ENCODE measurements at regions not wholly inside any gene's neighbourhood (a gene's known extent, or its start where the extent isn't known, plus 50 kb on each side); places are given as distances from the start of the nearest gene placed in this dataset.

- H3K4me3 ChIP-seq (ENCODE audit: low read depth, low read length) = no peak overlapping the region
- TF ChIP-seq CTCF (IDR thresholded peaks at IDR 0.05; ENCODE audit: borderline replicate concordance, insufficient read depth, low read depth, low read length) = no peak
Measured at GRCh38 chr9:28542928-28543327, 969.6 kb upstream of the C9orf72 start.

GRCh38 chr9:28547527-28547926 lies 974.2 kb upstream of the C9orf72 start:
- no peak for TF ChIP-seq CTCF (IDR thresholded peaks at IDR 0.05; ENCODE audit: borderline replicate concordance, insufficient read depth, low read depth, low read length)
- no peak overlapping the region for H3K4me3 ChIP-seq (ENCODE audit: low read depth, low read length)

- no peak overlapping the region for H3K4me3 ChIP-seq (ENCODE audit: low read depth, low read length)
- TF ChIP-seq CTCF (IDR thresholded peaks at IDR 0.05; ENCODE audit: borderline replicate concordance, insufficient read depth, low read depth, low read length) = no peak
Measured at GRCh38 chr9:28563291-28563934, 990.1 kb upstream of the C9orf72 start.

- H3K4me3 ChIP-seq (ENCODE audit: low read depth, low read length) = no peak overlapping the region
- no peak for TF ChIP-seq CTCF (IDR thresholded peaks at IDR 0.05; ENCODE audit: borderline replicate concordance, insufficient read depth, low read depth, low read length)
Measured at GRCh38 chr9:28583832-28584231, 1010.6 kb upstream of the C9orf72 start.

GRCh38 chr9:28584542-28584941 lies 1011.3 kb upstream of the C9orf72 start:
- no peak for TF ChIP-seq CTCF (IDR thresholded peaks at IDR 0.05; ENCODE audit: borderline replicate concordance, insufficient read depth, low read depth, low read length)
- no peak overlapping the region for H3K4me3 ChIP-seq (ENCODE audit: low read depth, low read length)

GRCh38 chr9:28587052-28587451 lies 1013.8 kb upstream of the C9orf72 start:
- H3K4me3 ChIP-seq (ENCODE audit: low read depth, low read length) = no peak overlapping the region
- no peak for TF ChIP-seq CTCF (IDR thresholded peaks at IDR 0.05; ENCODE audit: borderline replicate concordance, insufficient read depth, low read depth, low read length)

- TF ChIP-seq CTCF (IDR thresholded peaks at IDR 0.05; ENCODE audit: borderline replicate concordance, insufficient read depth, low read depth, low read length) = no peak
- H3K4me3 ChIP-seq (ENCODE audit: low read depth, low read length) = no peak overlapping the region
Measured at GRCh38 chr9:28598408-28598807, 1025.1 kb upstream of the C9orf72 start.

All from GM12875 (cell line).